H4 (cell line): ENCODE measurements at regions not wholly inside any gene's neighbourhood (a gene's known extent, or its start where the extent isn't known, plus 50 kb on each side); places are given as distances from the start of the nearest gene placed in this dataset.
A peak's percentile ranks its signal among the peaks of the same experiment; 100 is the strongest.
"Not testable (repeated sequence)": the region's sequence is repeated elsewhere in the genome, so short reads cannot be mapped to it uniquely, and the experiment has no call there.

ENCODE experiments used
- DNase-seq: peaks from one replicate; pipeline ENCODE4 v3.0.0-alpha.2; 2015; ENCODE audit warnings: low spot score

GRCh38 chr16:80915079-80915450 lies 91.6 kb downstream of the CMC2 start:
- DNase-seq: no peak

DNA sequence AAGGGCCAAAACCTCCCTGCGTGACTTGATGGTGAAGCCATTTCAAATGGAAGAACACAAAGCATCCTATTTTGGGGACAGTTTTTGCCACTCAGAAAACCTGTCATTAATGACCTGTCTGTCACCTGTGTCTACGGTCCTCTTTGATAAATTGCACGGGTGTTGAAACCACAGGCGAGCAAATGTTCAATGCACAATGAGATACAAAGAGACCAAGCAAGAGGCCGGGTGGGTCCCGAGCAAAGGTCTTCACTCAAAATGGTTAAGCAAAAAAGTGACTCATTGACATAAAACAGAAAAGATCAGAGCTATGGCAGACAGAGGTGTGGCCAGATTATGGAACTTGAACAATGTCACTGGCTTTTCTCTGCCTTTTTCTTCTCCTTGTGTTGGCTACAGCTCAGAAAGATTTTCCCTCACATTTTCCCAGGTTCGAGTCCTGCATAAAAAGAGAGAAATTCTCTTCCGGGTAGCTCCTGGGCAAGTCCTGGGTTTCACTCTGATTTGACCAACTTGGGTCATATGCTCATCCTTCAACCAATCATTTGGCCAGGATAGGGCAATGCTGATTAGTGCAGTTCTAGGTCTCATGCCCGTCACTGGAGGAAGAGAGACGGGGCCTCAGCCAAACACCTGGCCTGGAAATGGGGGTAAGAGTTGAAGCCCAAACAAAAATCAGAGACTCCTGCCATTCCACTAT lies 92.2 kb downstream of the CMC2 start:
- DNase-seq: no peak

DNA sequence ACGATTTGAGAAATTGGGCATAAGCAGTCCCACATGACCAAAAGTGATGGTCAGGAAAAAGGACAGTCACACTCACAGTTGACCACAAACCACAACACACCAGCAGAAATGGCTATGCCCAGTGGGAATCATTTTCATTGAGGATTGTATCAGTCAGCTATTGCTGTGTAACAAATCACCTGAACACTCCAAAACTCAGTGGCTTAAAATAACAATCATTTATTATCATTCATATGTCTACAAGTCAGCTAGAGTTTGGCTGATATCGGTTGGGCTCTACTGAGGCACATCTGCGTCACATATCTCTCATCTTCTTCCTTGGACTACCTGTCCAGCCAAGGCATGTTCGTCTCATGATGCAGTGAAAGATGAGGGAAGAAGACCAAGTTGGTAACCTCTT lies 93.3 kb downstream of the CMC2 start:
- no peak for DNase-seq

DNA sequence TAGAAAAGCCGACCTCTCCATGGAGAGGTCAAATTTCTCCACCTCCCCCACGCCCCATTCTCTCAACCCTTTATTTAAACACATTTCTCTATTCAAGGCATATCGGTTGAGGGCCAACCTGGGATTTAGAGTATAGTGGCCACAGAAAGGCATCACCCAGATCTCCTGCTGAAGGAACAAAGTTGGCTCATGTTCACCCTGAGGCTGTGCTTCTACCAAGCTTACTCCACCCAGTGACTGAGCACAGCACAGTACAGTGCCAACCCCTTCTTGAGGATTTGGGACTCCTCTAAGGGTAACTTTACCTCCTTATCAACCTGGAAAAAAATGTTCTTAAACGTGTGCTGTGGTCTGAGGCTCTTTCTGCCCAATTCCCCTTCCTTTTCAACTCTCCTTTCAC lies 94.0 kb downstream of the CMC2 start:
- DNase-seq: no peak

GRCh38 chr16:80910434-80910833 lies 96.3 kb downstream of the CMC2 start:
- DNase-seq: no peak

DNA sequence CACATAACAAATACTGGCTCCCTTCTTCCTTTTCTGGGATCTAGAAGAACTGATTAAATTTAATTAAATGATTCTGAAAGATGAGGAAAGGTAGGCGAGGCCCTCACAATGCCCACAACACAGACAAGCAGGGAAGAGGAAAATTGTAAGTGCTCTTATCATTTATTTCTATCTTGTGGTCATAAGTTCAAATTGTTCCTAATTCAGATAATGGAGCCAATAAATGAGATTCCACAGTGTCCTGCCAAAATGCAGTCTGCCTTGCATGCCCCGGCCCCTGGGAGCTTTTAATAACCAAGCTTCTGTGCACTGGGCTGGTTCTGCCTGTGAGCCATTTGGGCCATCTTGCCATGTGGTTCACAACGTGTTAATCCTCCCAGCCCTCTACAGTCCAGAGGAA lies 97.0 kb downstream of the CMC2 start:
- no peak for DNase-seq

DNA sequence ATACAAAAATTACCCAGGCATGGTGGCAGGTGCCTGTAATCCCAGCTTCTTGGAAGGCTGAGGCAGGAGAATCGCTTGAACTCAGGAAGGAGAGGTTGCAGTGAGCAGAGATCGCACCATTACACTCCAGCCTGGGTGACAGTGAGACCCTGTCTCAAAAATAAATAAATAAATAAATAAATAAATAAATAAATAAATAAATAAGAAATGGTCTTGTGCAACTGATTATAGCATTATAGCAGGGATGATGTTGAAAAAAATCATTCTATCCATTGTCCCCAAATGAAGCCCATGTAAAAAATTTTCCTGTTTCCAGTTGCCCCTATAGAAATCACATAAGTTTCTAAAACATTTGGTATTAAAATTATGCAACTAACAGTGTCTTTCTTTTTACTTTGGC lies 100.5 kb downstream of the CMC2 start:
- DNase-seq: not testable (repeated sequence)

DNA sequence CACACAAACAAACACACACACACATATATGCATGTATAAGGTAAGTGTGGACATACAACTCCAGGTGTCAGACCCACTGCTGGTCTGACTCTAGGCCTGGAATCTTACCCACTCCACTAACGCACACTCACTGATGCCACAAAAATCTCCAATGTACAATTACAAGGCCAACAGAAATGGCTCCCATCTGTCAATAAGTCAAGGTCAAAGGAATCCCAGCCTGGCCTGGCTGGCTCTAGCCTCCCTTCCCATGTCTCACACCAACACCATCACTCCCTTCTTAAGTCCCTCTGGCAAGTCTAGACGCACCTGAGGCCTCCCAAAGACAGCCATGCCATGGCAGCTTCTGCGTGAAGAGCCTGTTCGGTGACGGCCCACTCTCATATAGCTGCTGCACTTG lies 99.2 kb upstream of the CDYL2 start:
- DNase-seq: no peak

DNA sequence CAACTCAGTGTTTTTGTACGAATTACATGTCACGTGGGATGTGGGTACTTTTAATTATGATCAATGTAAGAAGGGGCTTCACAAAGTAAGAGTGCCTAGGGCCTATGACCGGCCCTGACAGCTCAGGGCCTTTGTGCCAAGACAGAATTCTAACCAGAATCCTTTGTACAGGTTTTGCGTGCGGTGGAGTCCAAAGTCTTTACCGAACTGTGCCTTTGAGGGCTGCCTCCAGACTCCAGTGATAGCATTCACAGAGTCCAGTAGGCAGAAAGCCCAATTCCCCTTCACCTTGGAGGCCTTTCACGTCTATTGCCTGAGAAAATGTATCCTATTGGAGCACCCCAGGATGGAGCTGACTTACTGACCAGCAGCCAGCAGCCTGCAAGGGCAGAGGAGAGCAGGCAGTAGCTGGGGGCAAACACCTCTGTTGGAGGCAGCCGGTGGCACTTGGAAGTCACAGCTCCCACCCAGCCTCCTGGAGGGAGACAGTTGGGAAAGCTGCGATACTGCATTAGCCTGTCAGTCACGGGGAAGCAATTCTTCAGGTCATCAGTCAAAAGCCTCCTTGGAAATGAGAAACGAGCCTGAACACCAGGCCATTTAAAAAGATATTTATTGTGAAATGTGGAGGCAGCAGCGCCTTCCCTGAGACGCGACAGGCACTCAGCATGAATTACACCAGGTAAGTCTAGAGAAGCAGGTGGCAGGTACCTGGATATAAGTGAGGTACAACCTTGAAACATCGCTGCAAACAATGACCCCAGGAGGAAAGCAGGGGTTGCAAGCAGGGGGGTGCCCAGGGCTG lies 98.1 kb upstream of the CDYL2 start:
- no peak for DNase-seq

- no peak for DNase-seq
Measured at GRCh38 chr16:80900593-80900954, 96.2 kb upstream of the CDYL2 start.

GRCh38 chr16:80899809-80900592 lies 95.6 kb upstream of the CDYL2 start:
- DNase-seq: peak; percentile 91

DNA sequence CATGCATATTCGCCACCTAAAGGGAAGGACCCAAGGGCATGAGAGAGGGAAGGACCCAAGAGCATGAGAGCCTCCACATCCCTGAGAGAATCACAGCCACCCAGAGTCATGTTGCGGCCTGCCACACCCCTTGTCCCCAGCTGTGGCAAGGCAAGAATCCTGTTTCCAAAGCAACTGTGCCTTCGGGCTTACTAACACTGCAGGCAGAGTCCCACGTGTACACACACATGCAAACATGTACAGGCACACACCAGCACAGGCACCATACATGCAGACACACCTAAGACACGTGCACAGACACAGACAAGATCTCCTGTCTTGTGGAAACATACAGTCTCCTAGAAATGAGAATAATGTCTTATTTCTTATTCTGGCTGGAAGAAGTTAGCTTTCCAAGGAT lies 92.4 kb upstream of the CDYL2 start:
- no peak for DNase-seq

DNA sequence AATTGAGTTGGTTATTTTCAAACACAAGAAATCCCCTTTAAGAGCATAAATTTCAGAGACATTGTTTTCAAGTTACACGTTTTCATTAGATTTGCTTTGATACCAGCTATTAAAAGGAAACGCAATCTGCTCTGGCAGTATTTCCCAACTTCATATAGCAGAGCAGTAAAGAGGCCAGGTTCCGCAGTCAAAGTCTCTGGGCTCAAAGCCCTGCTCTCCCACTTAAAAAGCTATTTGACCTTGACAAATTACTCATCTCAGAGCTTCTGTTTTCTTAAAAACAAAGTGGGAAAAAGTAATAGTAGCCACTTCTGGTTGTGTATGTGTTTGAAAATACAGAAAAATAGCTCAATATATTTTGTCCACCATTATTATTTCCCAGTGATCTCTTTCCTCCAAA lies 89.7 kb upstream of the CDYL2 start:
- no peak for DNase-seq

- DNase-seq: no peak
Measured at GRCh38 chr16:80893686-80894085, 89.3 kb upstream of the CDYL2 start.

DNA sequence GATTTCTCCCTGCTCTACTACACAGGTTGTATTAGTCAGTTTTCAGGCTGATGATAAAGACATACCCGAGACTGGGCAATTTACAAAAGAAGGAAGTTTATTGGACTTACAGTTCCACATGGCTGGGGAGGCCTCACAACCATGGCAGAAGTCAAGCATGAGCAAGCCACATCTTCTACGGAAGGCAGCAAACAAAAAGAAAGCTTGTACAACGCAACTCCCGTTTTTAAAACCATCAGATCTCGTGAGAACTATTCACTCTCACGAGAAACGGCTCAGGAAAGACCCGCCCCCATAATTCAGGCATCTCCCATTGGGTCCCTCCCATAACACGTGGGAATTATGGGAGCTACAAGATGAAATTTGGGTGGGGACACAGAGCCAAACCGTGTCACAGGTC lies 88.0 kb upstream of the CDYL2 start:
- DNase-seq: not testable (repeated sequence)

DNA sequence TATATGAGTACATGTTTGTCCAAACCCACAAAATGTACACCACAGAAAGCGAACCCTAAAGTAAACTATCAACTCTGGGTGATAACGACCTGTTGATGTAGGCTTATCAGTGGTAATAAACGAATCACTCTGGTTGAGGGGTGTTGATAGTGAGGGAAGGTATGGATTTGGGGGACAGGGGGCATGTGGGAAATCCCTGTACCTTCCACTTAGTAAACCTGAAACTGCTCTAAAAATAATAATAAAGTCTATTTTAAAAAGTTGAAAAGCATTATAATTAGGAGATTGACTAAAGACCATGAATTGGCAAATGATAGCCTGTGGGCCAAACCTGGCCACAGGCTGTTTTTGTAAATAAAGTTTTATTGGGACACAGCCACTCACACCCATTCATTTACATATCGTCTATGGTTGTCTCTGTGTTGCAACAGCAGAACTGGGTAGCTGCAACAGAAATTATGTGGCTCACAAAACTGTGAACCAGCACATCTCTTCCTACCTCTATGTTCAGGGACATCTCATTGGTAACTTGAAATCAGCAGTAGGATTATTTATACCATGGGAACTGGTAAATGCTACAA lies 85.5 kb upstream of the CDYL2 start:
- no peak for DNase-seq

DNA sequence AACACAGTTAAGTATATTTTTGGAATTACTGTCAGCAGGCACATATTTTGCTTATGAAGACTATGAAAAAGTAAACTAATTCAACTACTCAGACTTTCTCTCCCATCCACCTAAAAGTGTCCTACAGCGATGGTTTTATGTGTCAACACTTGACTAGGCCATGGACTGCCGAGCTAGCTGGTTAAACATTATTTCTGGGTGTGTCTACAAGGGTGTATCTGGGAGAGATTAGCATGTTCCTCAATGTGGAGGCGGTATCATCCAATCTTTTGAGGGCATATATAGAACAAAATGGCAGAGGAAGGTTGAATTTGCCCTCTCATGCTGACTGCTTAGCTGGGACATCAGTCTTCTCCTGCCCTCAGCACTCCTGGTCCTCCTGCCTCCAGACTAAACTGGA lies 82.7 kb upstream of the CDYL2 start:
- DNase-seq: no peak

DNA sequence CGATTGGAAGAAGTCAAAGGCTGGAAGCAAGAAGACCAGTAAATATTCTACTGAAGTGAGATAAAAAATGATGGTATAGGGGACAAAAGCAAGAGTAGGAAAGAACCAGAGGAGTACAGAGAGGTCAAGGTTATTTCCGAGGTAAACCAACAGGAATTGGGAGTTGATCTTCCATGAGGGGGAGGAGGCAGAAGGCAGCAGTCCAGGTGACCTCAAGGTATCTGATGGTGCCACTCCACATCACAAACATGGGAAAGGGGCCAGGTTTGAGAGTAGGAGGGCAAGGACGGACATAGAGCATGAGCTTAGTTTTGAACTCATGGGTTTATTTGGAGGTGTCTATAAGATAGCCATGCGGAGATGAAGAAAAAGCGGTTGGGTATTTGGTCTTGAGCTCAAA lies 79.4 kb upstream of the CDYL2 start:
- no peak for DNase-seq

GRCh38 chr16:80883159-80883642 lies 78.8 kb upstream of the CDYL2 start:
- DNase-seq: no peak

DNA sequence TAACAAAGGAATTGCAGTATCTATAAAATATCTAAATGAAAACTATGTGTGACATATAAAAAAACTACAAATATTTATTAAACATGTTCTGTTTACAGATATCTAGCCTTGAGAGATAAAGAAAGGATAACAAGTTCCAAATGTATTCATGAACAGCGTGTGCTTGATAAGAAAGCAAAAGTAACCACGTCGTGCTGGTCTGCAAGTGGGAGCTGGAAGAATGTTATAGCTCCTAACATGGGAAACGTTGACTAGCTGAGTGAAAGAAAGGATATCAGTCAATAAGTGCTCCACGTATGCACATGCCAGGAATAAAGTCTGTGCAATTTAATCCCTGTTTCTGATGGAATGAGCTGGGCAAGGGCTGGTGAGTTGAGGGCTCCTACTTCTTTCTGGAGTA lies 71.2 kb upstream of the CDYL2 start:
- DNase-seq: no peak

- DNase-seq: no peak
Measured at GRCh38 chr16:80874925-80875324, 70.5 kb upstream of the CDYL2 start.

GRCh38 chr16:80862160-80862705 lies 57.8 kb upstream of the CDYL2 start:
- no peak for DNase-seq
